ENCODE measurements at regions not wholly inside any gene's neighbourhood (a gene's known extent, or its start where the extent isn't known, plus 50 kb on each side); places are given as distances from the start of the nearest gene placed in this dataset.
"Not testable (repeated sequence)": the region's sequence is repeated elsewhere in the genome, so short reads cannot be mapped to it uniquely, and the experiment has no call there.

- Histone ChIP-seq H3K36me3 (ENCODE audit: control insufficient read depth, low read depth, low read length) (no peaks in the 10 kb centered on the region), H3K9me3 (ENCODE audit: control insufficient read depth, low read depth, low read length) (no peaks in the 10 kb centered on the region)
These were observed 97.5 kb upstream of the PABPC3 start for GRCh38 chr13:24998433-24998832.

GRCh38 chr13:25001476-25002206 lies 94.3 kb upstream of the PABPC3 start:
- H3K27ac ChIP-seq (ENCODE audit: low read length), result no peak overlapping the region
- H3K27me3 ChIP-seq (ENCODE audit: control insufficient read depth, insufficient read depth, low read length), result no peaks in the 10 kb centered on the region
- H3K36me3 ChIP-seq (ENCODE audit: control insufficient read depth, low read depth, low read length), result no peaks in the 10 kb centered on the region
- H3K9ac ChIP-seq (ENCODE audit: low read length), result no peak overlapping the region
- H3K9me3 ChIP-seq (ENCODE audit: control insufficient read depth, low read depth, low read length), result no peaks in the 10 kb centered on the region
- H3K4me1 ChIP-seq (ENCODE audit: control insufficient read depth, low read depth, low read length), result no peaks in the 10 kb centered on the region
- H3K4me3 ChIP-seq (ENCODE audit: low read length), result no peak overlapping the region

More at GRCh38 chr13:24998433-24998832, 97.5 kb upstream of the PABPC3 start:
- Histone ChIP-seq H3K9ac (ENCODE audit: low read length) (no peak overlapping the region), H3K27ac (ENCODE audit: low read length) (no peak overlapping the region), H3K4me3 (ENCODE audit: low read length) (no peak overlapping the region), H3K4me1 (ENCODE audit: control insufficient read depth, low read depth, low read length) (no peaks in the 10 kb centered on the region), H3K27me3 (ENCODE audit: control insufficient read depth, insufficient read depth, low read length) (no peaks in the 10 kb centered on the region)

GRCh38 chr13:25002311-25002710 lies 93.6 kb upstream of the PABPC3 start:
- not testable (repeated sequence) for H3K36me3 ChIP-seq (ENCODE audit: control insufficient read depth, low read depth, low read length); H3K27ac ChIP-seq (ENCODE audit: low read length); H3K4me3 ChIP-seq (ENCODE audit: low read length); H3K4me1 ChIP-seq (ENCODE audit: control insufficient read depth, low read depth, low read length); H3K9me3 ChIP-seq (ENCODE audit: control insufficient read depth, low read depth, low read length); H3K27me3 ChIP-seq (ENCODE audit: control insufficient read depth, insufficient read depth, low read length); H3K9ac ChIP-seq (ENCODE audit: low read length)

- H3K4me3 ChIP-seq (ENCODE audit: low read length); H3K27ac ChIP-seq (ENCODE audit: low read length); H3K36me3 ChIP-seq (ENCODE audit: control insufficient read depth, low read depth, low read length); H3K9ac ChIP-seq (ENCODE audit: low read length); H3K9me3 ChIP-seq (ENCODE audit: control insufficient read depth, low read depth, low read length); H3K27me3 ChIP-seq (ENCODE audit: control insufficient read depth, insufficient read depth, low read length); H3K4me1 ChIP-seq (ENCODE audit: control insufficient read depth, low read depth, low read length): not testable (repeated sequence)
These were observed 91.4 kb upstream of the PABPC3 start for GRCh38 chr13:25004489-25004888.

- not testable (repeated sequence) for H3K27ac ChIP-seq (ENCODE audit: low read length); H3K27me3 ChIP-seq (ENCODE audit: control insufficient read depth, insufficient read depth, low read length); H3K9me3 ChIP-seq (ENCODE audit: control insufficient read depth, low read depth, low read length); H3K4me1 ChIP-seq (ENCODE audit: control insufficient read depth, low read depth, low read length); H3K36me3 ChIP-seq (ENCODE audit: control insufficient read depth, low read depth, low read length); H3K9ac ChIP-seq (ENCODE audit: low read length); H3K4me3 ChIP-seq (ENCODE audit: low read length)
These were observed 90.9 kb upstream of the PABPC3 start for GRCh38 chr13:25005050-25005497.

- H3K9me3 ChIP-seq (ENCODE audit: control insufficient read depth, low read depth, low read length); H3K9ac ChIP-seq (ENCODE audit: low read length); H3K4me3 ChIP-seq (ENCODE audit: low read length); H3K27me3 ChIP-seq (ENCODE audit: control insufficient read depth, insufficient read depth, low read length); H3K27ac ChIP-seq (ENCODE audit: low read length); H3K36me3 ChIP-seq (ENCODE audit: control insufficient read depth, low read depth, low read length); H3K4me1 ChIP-seq (ENCODE audit: control insufficient read depth, low read depth, low read length): not testable (repeated sequence)
These were observed 88.5 kb upstream of the PABPC3 start for GRCh38 chr13:25007389-25007788.

GRCh38 chr13:25014398-25014973 lies 81.5 kb upstream of the PABPC3 start:
- H3K27me3 ChIP-seq (ENCODE audit: control insufficient read depth, insufficient read depth, low read length), result peaks cover 28% of the 10 kb centered on the region
- H3K9ac ChIP-seq (ENCODE audit: low read length); H3K4me1 ChIP-seq (ENCODE audit: control insufficient read depth, low read depth, low read length); H3K27ac ChIP-seq (ENCODE audit: low read length); H3K36me3 ChIP-seq (ENCODE audit: control insufficient read depth, low read depth, low read length); H3K4me3 ChIP-seq (ENCODE audit: low read length); H3K9me3 ChIP-seq (ENCODE audit: control insufficient read depth, low read depth, low read length): not testable (repeated sequence)

GRCh38 chr13:25017176-25017575 lies 78.8 kb upstream of the PABPC3 start:
- not testable (repeated sequence) for H3K27ac ChIP-seq (ENCODE audit: low read length); H3K9ac ChIP-seq (ENCODE audit: low read length); H3K9me3 ChIP-seq (ENCODE audit: control insufficient read depth, low read depth, low read length); H3K36me3 ChIP-seq (ENCODE audit: control insufficient read depth, low read depth, low read length); H3K4me3 ChIP-seq (ENCODE audit: low read length); H3K4me1 ChIP-seq (ENCODE audit: control insufficient read depth, low read depth, low read length)
- peaks cover 30% of the 10 kb centered on the region for H3K27me3 ChIP-seq (ENCODE audit: control insufficient read depth, insufficient read depth, low read length)

GRCh38 chr13:25017808-25018728 lies 77.9 kb upstream of the PABPC3 start:
- not testable (repeated sequence) for H3K36me3 ChIP-seq (ENCODE audit: control insufficient read depth, low read depth, low read length); H3K4me1 ChIP-seq (ENCODE audit: control insufficient read depth, low read depth, low read length); H3K9me3 ChIP-seq (ENCODE audit: control insufficient read depth, low read depth, low read length); H3K9ac ChIP-seq (ENCODE audit: low read length); H3K27ac ChIP-seq (ENCODE audit: low read length)
- Histone ChIP-seq H3K27me3 (ENCODE audit: control insufficient read depth, insufficient read depth, low read length) (peaks cover 30% of the 10 kb centered on the region), H3K4me3 (ENCODE audit: low read length) (peak overlapping the region; percentile 54)

GRCh38 chr13:25018729-25019115 lies 77.2 kb upstream of the PABPC3 start:
- Histone ChIP-seq H3K27me3 (ENCODE audit: control insufficient read depth, insufficient read depth, low read length) (peaks cover 30% of the 10 kb centered on the region), H3K36me3 (ENCODE audit: control insufficient read depth, low read depth, low read length) (no peaks in the 10 kb centered on the region), H3K9me3 (ENCODE audit: control insufficient read depth, low read depth, low read length) (no peaks in the 10 kb centered on the region), H3K27ac (ENCODE audit: low read length) (no peak overlapping the region), H3K4me3 (ENCODE audit: low read length) (peak overlapping the region; percentile 54), H3K4me1 (ENCODE audit: control insufficient read depth, low read depth, low read length) (no peaks in the 10 kb centered on the region), H3K9ac (ENCODE audit: low read length) (no peak overlapping the region)

- H3K9ac ChIP-seq (ENCODE audit: low read length); H3K4me3 ChIP-seq (ENCODE audit: low read length); H3K27ac ChIP-seq (ENCODE audit: low read length); H3K9me3 ChIP-seq (ENCODE audit: control insufficient read depth, low read depth, low read length); H3K4me1 ChIP-seq (ENCODE audit: control insufficient read depth, low read depth, low read length); H3K36me3 ChIP-seq (ENCODE audit: control insufficient read depth, low read depth, low read length): not testable (repeated sequence)
- peaks cover 30% of the 10 kb centered on the region for H3K27me3 ChIP-seq (ENCODE audit: control insufficient read depth, insufficient read depth, low read length)
These were observed 76.2 kb upstream of the PABPC3 start for GRCh38 chr13:25019741-25020140.

Data from iPS-18a (cell line).